Islet precursor cell (in vitro differentiated cells): ENCODE measurements at regions not wholly inside any gene's neighbourhood (a gene's known extent, or its start where the extent isn't known, plus 50 kb on each side); places are given as distances from the start of the nearest gene placed in this dataset.
A peak's percentile ranks its signal among the peaks of the same experiment; 100 is the strongest.
"Not testable (repeated sequence)": the region's sequence is repeated elsewhere in the genome, so short reads cannot be mapped to it uniquely, and the experiment has no call there.

ENCODE experiments used
- DNase-seq: peaks from one replicate; pipeline ENCODE4 v3.0.0-alpha.2; 2018

GRCh38 chr11:38842991-38843390 lies 2245.0 kb upstream of the RAG2 start:
- DNase-seq: no peak

DNA sequence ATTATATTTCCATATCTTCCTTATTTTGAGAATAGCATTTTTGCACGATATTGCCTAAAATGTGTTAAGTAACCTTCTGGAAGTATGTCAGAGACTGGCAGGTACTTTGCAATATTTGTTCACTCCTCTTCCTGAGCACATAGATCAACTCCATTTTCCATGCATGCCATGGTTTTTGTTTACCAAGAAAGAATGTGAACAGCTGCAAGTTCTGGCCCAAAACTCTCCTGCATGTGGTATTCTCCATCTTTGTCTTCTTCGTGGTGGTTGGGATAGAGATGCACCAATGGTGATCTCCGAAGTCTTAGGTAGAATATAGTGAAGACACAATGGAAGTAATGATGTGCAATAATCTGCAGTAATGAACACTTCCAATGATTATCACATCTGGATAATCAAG lies 2241.0 kb upstream of the RAG2 start:
- no peak for DNase-seq

DNA sequence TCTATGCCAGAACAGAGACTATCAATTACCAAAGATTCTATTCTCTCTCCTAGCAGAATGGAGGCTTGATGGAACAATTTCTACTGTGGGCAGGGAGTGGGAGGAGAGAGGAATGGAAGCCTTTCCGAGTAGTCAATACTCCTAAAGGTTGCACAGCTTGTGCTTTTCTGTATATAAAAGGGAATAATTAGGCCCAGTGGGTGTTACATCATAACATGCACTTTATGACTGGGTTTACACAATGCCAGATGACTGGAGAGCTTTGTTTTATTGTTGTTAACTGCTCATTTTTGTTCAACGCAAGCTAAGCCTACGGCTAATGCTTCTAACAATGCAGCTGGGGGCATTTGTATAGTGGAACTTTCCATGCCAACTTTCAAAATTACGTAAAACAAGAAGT lies 2237.9 kb upstream of the RAG2 start:
- no peak for DNase-seq

DNA sequence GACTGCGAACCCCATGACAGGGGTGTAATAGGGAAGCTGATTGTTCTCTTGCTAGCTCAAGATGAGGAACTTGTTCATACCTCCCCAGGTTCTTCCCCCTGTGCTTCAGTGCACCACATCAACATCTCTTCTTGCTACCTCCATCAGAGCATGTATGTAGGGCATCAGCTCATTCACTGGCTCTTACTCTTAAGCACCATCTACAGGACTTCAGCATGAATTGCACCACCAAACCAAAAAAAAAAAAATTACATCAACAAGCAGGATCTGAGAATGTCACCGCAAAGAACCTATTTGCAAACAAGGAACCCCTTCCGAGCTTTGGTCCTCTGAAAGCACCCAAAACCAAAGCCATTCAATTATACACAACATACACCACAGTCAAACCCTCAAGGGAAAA lies 2226.5 kb upstream of the RAG2 start:
- DNase-seq: no peak

DNA sequence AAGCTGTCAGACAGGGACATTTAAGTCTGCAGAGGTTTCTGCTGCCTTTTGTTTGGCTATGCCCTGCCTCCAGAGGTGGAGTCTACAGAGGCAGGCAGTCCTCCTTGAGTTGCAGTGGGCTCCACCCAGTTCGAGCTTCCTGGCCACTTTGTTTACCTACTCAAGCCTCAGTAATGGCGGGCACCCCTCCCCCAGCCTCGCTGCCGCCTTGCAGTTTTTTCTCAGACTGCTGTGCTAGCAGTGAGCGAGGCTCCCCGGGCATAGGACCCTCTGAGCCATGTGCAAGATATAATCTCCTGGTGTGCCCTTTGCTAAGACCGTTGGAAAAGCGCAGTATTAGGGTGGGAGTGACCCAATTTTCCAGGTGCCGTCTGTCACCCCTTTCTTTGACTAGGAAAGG lies 2223.8 kb upstream of the RAG2 start:
- DNase-seq: not testable (repeated sequence)

GRCh38 chr11:38819981-38820380 lies 2221.9 kb upstream of the RAG2 start:
- DNase-seq: no peak

- DNase-seq: no peak
These were observed 2220.7 kb upstream of the RAG2 start for GRCh38 chr11:38818720-38819119.

DNA sequence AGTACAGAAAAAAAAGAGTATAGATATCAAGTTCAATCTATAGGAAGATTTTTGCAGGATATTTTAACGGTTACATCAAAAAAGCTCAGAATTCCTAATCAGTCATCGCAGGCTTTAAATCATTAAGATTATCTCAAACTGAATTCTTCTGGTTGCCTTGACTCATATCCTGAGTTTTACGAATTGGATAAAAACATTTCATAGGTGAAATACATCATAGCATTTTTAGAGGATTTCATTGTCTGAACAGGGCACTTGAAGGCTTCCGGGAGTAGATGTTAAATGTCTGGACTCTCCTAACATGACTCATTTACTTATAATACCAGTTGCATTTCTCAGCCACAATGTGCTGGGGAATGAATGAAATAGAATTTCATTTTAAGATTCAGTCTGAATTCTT lies 2216.6 kb upstream of the RAG2 start:
- DNase-seq: no peak

GRCh38 chr11:38809521-38809920 lies 2211.5 kb upstream of the RAG2 start:
- DNase-seq: no peak

- no peak for DNase-seq
These were observed 2198.2 kb upstream of the RAG2 start for GRCh38 chr11:38796281-38796680.

GRCh38 chr11:38795027-38795426 lies 2197.0 kb upstream of the RAG2 start:
- no peak for DNase-seq

DNA sequence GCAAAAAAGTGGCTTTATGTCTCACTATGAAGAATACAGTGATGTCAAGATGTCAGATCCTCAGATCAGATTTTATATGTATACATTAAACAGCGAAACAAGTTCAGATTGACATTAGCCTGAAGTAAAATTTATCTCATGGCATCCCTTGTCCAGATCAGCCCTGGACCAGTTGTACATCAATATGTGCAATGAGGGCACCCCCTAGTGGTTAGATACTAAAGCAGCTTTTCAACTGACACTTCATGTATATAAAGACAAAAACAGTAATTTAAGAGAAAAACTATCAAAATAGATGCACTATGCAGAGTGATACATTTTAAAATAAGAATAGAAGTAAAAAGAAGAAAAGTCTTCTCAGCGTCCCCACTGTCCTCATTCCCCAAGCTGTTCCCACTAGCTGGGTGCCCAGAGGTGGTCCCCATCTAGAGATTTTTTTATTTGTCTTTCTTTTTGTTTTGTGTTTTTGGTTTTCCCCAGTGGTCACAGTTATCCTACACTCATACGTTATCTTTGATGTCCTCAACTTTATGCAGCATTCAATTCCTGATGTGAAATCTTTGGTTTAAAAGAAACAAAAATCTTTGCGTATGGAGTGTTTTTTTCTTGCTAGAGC lies 2193.4 kb upstream of the RAG2 start:
- DNase-seq: peak; percentile 54

GRCh38 chr11:38788561-38788960 lies 2190.5 kb upstream of the RAG2 start:
- no peak for DNase-seq

DNA sequence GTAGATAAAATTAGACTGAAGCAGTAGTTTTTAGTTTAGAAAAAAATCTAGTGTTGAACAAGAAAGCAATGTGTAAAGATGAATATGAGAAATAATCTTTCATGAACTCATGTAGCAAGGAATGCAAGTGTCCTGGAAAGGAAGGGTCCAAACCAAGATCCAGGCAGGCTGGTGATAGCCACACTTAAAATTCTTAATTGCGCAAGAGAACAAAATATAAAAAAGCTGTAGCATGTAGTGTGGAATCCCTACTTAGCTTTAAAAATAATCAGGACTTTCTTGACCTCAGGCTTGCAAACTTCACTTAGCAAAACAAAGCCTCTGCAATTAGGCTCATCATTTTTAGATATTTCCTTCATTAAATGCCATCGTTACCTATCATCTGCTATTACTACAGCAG lies 2186.1 kb upstream of the RAG2 start:
- no peak for DNase-seq

GRCh38 chr11:38766796-38767195 lies 2168.8 kb upstream of the RAG2 start:
- no peak for DNase-seq

DNA sequence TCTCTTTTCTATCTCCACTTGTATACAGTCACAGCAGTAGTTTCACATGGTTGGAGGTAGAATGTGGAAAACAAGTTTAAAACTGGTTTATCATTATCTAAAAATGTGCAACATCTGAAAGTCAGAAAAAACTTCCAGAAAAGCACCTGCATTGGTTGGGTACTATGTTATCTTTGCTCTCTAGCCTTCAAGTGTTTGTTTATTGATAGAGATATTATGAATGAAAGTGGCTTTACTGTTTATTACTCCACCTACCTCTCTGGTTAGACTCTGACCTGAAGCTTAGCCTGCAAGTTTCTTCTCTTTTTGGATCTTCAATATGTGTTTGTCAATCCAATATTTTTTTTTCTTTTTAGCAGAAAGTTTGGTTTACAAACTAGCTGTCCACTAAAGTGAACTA lies 2161.4 kb upstream of the RAG2 start:
- no peak for DNase-seq

DNA sequence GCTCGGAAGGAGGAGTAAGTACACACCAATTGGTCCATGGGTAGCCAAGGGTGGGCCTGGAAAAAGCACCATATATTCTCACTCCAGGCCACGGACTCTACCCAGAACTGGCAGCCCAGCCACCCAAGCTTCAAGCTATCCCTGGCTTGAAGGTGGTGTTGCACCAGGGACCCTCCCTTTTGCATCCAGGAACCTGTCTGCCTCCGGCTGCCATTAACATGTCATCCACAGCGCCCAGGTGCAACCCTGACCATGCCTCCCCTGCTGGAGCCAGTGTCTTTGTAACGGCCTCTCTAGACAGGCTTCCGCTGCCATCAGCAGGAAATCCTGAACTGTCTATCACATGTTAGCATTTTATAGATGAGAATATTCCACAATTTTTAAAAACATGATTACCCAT lies 2158.5 kb upstream of the RAG2 start:
- DNase-seq: no peak

- DNase-seq: no peak
These were observed 2153.4 kb upstream of the RAG2 start for GRCh38 chr11:38751421-38751820.

DNA sequence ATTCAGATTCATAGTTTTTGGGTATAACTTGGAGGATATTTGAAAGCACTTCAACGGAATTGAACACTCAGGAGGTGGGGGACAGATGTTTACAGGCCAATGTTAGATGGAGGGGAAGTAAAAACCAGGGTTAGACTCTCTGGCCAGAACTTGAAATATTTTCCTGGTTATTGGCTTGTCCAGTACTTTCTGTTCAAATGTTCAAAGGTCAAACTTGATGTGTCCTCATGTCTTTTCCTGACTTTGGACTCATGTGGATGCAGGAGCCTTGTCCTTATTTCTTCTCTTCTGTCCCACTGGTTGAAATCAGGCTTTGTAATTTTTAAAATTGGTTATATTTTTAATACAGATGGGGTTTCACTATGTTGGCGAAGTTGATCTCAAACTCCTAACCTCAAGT lies 2148.5 kb upstream of the RAG2 start:
- DNase-seq: not testable (repeated sequence)

DNA sequence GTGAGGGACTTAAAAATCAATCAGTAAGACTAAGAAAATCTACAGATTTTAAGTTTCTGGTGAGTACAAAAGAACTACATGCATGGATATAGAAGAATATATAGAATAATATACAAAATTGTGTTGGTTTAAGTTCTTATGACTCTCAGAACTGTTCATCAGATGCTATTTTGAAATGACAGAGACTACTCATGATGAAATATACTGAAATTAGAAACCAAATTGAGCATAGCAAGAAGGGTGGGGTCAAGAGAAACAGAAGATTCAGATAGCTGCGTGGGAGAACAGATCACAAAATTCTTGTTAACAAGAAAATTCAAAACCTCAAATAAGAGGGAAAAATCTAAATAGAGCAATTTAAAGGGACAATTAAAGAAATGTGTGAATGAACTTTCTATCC lies 2125.3 kb upstream of the RAG2 start:
- DNase-seq: no peak

GRCh38 chr11:38721586-38722315 lies 2123.7 kb upstream of the RAG2 start:
- DNase-seq: no peak

DNA sequence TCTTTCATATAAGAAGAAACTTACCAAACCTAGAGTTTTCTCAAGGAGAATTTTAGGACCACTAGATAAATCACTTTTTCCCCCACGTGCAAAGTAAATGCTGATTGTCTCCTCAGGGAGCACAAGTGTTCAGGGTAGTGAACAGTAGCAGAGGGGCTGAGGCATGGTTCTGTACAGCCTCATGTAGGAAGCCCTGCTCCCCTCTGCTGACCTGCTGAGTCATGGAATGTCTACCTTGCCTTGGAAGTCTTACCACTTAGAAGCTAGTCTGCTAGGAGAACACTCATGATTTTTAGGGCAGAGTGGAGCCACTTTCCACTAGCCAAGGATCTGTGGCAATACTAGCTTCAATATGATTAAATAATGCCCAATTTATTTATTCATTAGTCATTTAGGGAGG lies 2120.6 kb upstream of the RAG2 start:
- DNase-seq: peak; percentile 70

GRCh38 chr11:38718049-38718448 lies 2120.0 kb upstream of the RAG2 start:
- DNase-seq: peak; percentile 63

DNA sequence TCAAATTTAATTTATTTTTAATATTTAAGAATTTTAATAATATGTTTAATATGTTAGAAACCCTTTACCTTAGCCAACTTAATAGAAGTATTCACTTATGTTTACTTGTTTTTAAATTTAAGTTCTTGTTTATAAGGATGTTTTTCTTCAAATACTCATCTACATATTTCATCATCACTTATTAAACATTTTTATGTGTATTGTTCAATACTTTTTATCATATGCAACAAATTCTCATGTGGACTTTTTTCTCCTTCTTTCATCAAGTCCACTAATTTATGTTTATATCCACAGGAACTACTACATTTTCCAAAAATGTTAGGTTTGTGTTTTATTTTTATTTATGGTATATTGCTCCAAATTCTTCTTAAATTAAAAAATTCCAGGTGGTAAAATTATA lies 2113.1 kb upstream of the RAG2 start:
- DNase-seq: no peak

GRCh38 chr11:38710262-38710661 lies 2112.2 kb upstream of the RAG2 start:
- no peak for DNase-seq
